ENCODE measurements at regions not wholly inside any gene's neighbourhood (a gene's known extent, or its start where the extent isn't known, plus 50 kb on each side); places are given as distances from the start of the nearest gene placed in this dataset.

GRCh38 chr9:21535396-21535795 lies 53.3 kb upstream of the IFNE start:
- TF ChIP-seq CTCF (IDR thresholded peaks at IDR 0.05) (no peak), POLR2A (IDR thresholded peaks at IDR 0.05) (no peak)
